HFF-Myc (cell line): ENCODE measurements at regions not wholly inside any gene's neighbourhood (a gene's known extent, or its start where the extent isn't known, plus 50 kb on each side); places are given as distances from the start of the nearest gene placed in this dataset.

Experiments
- DNase-seq: peaks from one replicate; pipeline ENCODE4 v3.0.0-alpha.2; 2011; ENCODE audit warnings: low read depth; ENCODE audit errors: extremely low read depth
- H3K4me3 ChIP-seq: replicated peaks from 2 replicates; pipeline ENCODE4 v1.5.1; 2011; ENCODE audit warnings: low read depth, mild to moderate bottlenecking, control low read depth, low read length
- CTCF ChIP-seq: IDR thresholded peaks from 2 replicates; pipeline ENCODE4 v1.5.1; 2012; ENCODE audit warnings: mild to moderate bottlenecking, low read depth, low read length, control low read depth; ENCODE audit errors: missing control alignments

GRCh38 chr2:106644623-106645022 is 157.5 kb downstream of the CD8B2 start:
- no peak for DNase-seq
- H3K4me3 ChIP-seq: no peak overlapping the region
- no peak for TF ChIP-seq CTCF

GRCh38 chr2:106646605-106647004 is 159.4 kb downstream of the CD8B2 start:
- H3K4me3 ChIP-seq: no peak overlapping the region
- no peak for TF ChIP-seq CTCF
- no peak for DNase-seq

GRCh38 chr2:106649306-106649705 is 162.1 kb downstream of the CD8B2 start:
- no peak for TF ChIP-seq CTCF
- DNase-seq: no peak
- H3K4me3 ChIP-seq: no peak overlapping the region

- DNase-seq: no peak
- no peak for TF ChIP-seq CTCF
- H3K4me3 ChIP-seq: no peak overlapping the region
Observed at GRCh38 chr2:106653465-106653864, 166.3 kb downstream of the CD8B2 start.

GRCh38 chr2:106658616-106659015 is 171.5 kb downstream of the CD8B2 start:
- no peak for TF ChIP-seq CTCF
- no peak for DNase-seq
- H3K4me3 ChIP-seq: no peak overlapping the region

- TF ChIP-seq CTCF: no peak
Observed at GRCh38 chr2:106664669-106665068, 177.5 kb downstream of the CD8B2 start.

GRCh38 chr2:106667478-106668070 is 180.4 kb downstream of the CD8B2 start:
- H3K4me3 ChIP-seq: no peak overlapping the region
- TF ChIP-seq CTCF: no peak
- DNase-seq: no peak

More at GRCh38 chr2:106664669-106665068, 177.5 kb downstream of the CD8B2 start:
- H3K4me3 ChIP-seq: no peak overlapping the region
- DNase-seq: no peak
